NCI-H2081 treated with DMSO at 0.1 percent for 48 hours (cell line): ENCODE measurements at regions not wholly inside any gene's neighbourhood (a gene's known extent, or its start where the extent isn't known, plus 50 kb on each side); places are given as distances from the start of the nearest gene placed in this dataset.
"Not testable (repeated sequence)": the region's sequence is repeated elsewhere in the genome, so short reads cannot be mapped to it uniquely, and the experiment has no call there.

Experiments used
- DNase-seq: peaks from one replicate; lab custom pipeline; 2025; lab: John Stamatoyannopoulos, UW

GRCh38 chr10:33037726-33038125, 79.7 kb upstream of the ITGB1 start:
- DNase-seq, result no peak

- no peak for DNase-seq
Observed at GRCh38 chr10:33036670-33037069, 78.6 kb upstream of the ITGB1 start.

DNA sequence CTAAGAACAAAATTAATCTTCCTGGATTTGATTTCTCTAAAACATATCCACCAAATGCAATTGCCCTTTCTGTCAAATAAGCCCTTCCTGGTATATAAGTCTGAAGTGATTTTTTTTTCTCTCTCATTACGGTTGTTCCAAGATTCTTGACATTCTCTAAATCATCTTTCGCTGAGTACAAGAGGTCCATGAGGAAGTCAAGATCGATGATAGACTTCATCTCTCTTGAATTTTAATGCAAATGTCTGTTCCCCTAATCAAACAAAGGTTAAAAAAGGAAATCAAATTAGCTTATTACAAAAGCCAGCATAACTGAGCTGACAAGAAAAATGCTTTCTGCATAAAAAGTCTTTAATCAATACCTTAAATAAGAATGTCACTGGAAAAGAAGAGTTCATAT, 77.4 kb upstream of the ITGB1 start:
- DNase-seq, result no peak

DNA sequence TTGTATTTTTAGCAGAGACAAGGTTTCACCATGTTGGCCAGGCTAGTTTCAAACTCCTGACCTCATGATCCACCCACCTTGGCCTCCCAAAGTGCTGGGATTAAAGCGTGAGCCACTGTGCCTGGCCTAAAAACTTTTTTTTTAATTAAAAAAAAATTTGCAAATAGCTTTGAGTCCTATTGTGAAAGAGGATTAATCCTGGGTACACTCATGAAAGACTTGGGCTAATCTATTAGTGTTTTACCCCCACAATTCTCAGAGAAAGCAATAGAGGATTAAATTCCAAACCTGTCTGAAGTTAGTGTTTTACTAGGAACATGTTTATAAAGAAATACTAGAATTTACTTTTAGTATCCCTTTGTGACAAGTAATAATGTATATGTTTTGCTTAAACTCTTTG, 76.9 kb upstream of the ITGB1 start:
- DNase-seq, result no peak

- DNase-seq, result no peak
Observed at GRCh38 chr10:33032654-33033151, 74.7 kb upstream of the ITGB1 start.

GRCh38 chr10:33031815-33032653, 74.0 kb upstream of the ITGB1 start:
- no peak for DNase-seq

- no peak for DNase-seq
Observed at GRCh38 chr10:33031171-33031570, 73.1 kb upstream of the ITGB1 start.

GRCh38 chr10:33028515-33028914, 70.5 kb upstream of the ITGB1 start:
- not testable (repeated sequence) for DNase-seq

DNA sequence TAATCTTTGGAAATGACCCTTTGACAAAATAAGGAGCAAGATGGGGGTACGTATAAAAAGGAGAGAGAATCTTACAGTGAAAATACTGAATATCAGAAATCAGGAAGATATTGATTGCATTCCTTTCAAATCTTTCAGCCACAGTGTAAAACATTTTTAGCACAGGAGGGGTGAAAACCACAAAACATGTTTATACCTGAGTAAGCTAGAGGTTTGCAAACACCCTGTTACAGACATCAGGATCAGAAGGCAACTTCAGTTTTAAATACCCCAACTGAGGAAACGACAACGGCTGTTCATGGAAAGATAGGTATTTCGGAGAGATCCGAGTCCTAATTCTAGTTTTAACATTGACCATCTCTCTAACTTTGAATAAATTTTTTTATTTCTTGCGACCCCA, 69.1 kb upstream of the ITGB1 start:
- no peak for DNase-seq

DNA sequence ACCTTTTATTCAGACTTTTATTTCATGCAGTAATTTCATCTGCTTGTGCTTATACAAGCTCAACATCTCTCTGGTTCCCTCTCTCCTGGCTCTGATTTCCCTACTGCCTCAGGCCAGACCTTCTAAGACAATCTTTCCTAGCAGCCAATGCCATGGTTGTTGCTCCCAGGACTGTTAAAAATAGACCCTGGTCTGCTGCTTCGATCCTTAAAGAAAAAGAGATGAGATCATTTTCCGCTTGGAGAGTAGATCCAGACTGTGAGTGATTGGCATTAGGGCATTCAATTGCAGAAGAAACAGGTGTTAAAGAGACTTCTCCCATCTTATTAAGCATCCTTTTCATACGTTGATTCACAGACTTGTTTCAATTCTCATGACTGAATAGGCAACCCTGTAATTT, 68.4 kb upstream of the ITGB1 start:
- DNase-seq, result no peak

DNA sequence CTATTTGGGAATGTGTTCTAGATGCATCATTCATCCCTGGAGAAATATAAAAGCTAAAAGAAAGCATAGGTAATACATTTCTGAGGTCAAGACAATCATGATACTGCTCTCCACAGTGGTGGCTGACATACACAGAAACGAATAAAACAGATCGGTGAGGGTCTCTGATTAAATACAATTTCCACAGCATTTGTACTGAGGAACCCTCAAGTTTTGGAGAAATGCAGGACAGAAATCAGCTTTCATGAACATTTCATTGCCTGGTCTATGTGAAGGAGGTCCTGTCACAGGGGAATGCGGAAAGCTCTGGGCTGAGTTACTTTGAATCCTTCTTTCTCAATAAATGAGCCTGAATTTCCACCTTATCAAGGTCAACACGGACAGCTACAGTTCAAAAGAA, 67.9 kb upstream of the ITGB1 start:
- DNase-seq, result no peak

GRCh38 chr10:33025039-33025438, 67.0 kb upstream of the ITGB1 start:
- DNase-seq, result no peak

GRCh38 chr10:33022691-33023090, 64.7 kb upstream of the ITGB1 start:
- no peak for DNase-seq

DNA sequence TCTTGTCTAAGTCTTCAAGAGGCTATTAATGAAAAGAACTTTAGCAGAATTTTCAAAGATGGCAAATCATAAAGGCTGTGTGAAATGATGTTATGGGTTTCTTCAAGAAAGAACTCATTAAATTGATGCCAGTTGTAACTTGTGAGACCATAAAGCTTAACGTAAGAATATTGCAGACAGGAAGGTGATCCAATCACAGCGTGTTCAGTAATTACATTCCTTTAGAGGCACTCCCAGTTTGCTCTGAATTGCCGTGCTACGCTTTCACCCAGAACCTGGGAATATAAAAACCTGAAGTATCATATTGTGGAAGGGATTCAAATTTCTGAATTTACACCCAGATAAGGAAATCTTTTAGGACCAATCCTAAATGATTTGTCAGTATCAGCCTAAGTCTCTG, 64.1 kb upstream of the ITGB1 start:
- no peak for DNase-seq

DNA sequence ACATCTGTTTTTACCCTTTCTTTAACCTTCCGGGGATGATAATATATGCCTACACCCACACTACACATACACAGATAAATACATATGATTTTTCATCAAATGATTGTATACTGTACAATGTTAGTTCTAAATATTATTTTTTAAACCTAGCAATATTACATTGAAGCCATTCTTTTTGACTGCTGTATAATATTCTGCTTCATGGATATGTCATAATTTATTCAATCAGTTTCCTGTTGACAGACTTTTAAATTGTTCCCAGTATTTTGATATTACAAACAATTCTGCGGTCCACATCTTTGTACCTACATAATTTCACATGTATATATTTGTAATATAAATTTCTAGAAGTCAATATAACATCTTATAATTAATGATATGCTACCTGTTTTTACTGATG, 59.0 kb upstream of the ITGB1 start:
- no peak for DNase-seq

DNA sequence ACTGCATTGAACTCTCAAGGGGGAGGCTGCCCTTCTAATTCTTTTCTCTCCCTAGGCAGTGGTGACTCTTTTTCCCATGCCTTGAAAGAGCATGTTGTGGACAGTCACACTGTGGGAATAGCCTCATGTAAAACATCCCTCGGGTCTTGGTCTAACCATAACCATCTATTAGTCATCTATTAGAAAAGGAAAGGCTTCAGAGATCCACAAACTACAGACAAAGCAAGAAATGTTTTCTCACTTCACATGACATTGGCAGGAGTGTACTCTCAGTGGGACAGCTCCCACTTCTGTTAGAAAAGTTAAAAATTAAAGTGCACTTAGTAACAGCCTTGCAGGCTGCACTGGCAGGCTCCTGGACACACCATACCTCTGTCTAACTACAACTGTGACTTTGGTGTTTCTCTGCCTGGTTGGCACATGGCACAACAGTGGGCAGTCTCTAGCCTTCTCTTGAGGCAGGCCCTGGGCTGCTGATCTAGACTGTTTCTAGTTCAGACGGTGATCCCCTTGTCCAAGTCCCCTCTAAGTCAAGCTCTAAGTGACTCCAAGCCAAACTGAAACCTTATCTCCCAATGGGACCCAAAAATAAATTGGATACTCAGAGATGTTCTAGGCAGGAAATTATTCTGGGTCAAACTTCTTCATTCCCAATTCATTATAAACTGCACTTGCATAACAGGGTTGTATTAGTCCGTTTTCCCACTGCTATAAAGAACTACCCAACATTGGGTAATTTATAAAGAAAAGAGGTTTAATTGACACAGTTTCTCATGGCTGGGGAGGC, 57.9 kb upstream of the ITGB1 start:
- no peak for DNase-seq

DNA sequence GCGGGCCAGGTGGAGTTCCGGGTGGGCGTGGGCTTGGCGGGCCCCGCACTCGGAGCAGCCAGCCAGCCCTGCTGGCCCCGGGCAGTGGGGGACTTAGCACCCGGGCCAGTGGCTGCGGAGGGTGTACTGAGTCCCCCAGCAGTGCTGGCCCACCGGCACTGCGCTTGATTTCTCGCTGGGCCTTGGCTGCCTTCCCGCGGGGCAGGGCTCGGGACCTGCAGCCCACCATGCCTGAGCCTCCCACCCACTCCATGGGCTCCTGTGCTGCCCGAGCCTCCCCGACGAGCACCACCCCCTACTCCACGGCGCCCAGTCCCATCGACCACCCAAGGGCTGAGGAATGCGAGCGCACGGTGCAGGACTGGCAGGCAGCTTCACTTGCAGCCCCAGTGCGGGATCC, 55.3 kb upstream of the ITGB1 start:
- not testable (repeated sequence) for DNase-seq

- DNase-seq, result no peak
Observed at GRCh38 chr10:33012306-33012705, 54.3 kb upstream of the ITGB1 start.

- no peak for DNase-seq
Observed at GRCh38 chr10:33010132-33011037, 52.4 kb upstream of the ITGB1 start.

- no peak for DNase-seq
Observed at GRCh38 chr10:33009244-33010131, 51.5 kb upstream of the ITGB1 start.
